ENCODE measurements at regions not wholly inside any gene's neighbourhood (a gene's known extent, or its start where the extent isn't known, plus 50 kb on each side); places are given as distances from the start of the nearest gene placed in this dataset.

- DNase-seq, result no peak
These were observed 57.3 kb downstream of the EVX1 start for GRCh38 chr7:27299861-27300260.

GRCh38 chr7:27300421-27300820, 57.8 kb downstream of the EVX1 start:
- DNase-seq, result peak; percentile 35

DNA sequence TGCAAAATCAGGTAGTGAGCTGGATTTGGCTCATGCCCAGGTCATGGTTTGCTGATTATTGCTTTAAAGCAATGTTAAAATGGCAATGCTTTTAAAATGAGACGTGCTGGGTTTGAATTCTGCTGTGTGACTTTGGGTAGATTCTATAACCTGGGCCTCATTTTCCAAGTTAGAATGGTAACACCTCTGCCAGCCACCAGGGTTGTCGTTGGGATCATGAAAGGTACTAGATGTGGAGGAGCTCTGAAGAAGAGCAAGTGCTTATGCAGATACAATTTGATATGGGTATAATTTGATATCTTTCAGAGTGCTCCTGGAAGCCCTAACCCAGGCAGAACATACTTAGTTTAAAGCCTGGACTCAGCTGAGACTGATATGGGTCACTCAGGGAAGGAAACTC, 60.0 kb downstream of the EVX1 start:
- no peak for DNase-seq

DNA sequence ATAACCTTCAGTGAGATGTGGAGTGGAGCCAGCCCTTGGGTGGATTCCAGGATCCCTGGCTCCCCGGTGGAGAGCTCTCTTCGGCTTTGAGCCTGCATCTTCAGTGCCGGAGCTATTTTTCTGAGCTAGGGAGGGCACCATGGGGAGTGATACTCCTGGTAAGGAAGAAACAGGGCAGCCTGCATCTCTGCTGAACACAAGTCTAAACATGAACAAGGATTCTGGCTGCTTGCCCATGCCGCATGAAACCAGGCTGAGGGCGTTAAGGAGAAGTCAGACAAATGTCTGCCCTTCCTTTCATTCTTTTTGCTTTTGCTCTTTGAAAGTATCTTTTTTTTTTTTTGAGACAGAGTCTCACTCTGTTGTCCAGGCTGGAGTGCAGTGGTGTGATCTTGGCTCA, 60.4 kb downstream of the EVX1 start:
- no peak for DNase-seq

DNA sequence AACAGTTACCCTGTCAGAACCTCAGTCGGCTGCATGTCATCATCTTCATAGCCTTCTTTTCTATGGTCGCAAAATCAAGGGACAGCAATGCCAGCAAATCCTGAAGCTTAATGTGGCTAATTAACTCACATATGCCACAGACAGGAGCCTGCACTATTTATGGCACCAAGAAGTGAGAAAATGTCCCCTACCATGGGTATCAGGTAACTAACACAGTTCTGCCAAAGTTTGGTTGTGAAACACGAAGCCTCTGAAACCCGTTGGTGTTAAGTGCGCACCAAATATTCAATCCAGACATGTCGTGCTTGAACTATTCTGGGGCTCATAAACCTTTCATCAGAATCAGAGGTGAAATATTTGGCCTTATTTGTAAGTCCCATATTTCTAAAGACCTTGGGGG, 63.3 kb downstream of the EVX1 start:
- no peak for DNase-seq

- no peak for DNase-seq
These were observed 70.2 kb downstream of the EVX1 start for GRCh38 chr7:27312820-27313219.

GRCh38 chr7:27314111-27314510, 71.5 kb downstream of the EVX1 start:
- no peak for DNase-seq

DNA sequence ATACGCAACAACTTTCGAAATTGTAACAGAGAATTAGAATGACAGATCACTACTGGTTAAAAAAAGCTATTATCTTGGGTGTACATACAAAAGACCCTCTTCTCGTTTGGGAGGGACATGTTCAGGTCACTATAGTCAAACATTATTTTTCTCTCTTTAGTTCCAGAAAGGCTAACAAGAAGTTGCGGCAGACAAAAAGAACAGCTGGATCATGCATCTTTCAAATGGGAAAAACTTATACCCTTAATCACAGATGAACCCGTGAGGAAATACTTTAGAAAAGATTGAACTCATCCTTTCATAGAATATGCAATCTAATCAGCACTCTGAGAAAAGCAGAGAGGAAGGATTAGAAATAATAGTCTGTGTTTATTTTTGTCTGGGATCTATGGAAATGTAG, 72.5 kb downstream of the EVX1 start:
- DNase-seq, result no peak

DNA sequence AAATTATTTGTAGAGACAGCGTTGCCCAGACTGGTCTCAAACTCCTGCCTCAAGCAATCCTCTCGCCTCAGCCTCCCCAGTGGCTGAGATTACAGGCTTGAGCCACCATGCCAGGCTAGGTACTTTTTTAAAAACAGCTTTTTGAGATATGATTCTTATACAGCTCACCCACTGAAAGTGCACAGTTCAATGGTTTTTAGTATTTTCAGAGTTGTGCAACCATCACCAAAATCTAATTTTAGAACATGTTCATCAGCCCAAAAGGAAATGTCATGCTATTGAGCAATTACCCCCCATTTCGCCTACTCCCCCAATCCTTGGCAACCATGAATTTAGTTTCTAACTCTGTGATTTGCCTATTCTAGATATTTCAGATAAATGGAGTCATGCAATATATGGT, 73.7 kb downstream of the EVX1 start:
- peak; percentile 47 for DNase-seq

GRCh38 chr7:27324246-27324645, 81.6 kb downstream of the EVX1 start:
- peak; percentile 69 for DNase-seq

GRCh38 chr7:27329909-27330308, 87.3 kb downstream of the EVX1 start:
- DNase-seq, result no peak

- DNase-seq, result peak; percentile 93
These were observed 96.9 kb downstream of the EVX1 start for GRCh38 chr7:27339478-27339877.

DNA sequence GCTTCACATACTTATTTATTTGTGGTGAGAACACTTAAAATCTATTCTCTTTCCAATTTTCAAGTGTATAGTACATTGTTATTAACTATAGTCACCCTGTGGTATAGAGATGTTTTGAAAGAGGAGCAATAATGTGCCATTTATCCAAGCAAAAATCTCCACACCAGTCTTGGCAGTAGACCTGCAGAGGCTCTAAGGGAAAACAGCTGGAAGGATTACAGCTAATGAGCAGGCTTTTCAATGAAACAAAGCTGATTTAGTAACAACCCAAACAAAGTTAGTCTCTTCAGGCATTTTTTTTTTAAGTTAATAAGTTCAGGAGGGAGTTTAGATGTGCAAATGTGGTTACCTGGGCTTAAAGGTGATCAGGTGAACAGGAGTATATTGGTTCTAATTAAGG, 101.9 kb downstream of the EVX1 start:
- DNase-seq, result no peak

GRCh38 chr7:27345164-27345887, 102.7 kb downstream of the EVX1 start:
- no peak for DNase-seq

DNA sequence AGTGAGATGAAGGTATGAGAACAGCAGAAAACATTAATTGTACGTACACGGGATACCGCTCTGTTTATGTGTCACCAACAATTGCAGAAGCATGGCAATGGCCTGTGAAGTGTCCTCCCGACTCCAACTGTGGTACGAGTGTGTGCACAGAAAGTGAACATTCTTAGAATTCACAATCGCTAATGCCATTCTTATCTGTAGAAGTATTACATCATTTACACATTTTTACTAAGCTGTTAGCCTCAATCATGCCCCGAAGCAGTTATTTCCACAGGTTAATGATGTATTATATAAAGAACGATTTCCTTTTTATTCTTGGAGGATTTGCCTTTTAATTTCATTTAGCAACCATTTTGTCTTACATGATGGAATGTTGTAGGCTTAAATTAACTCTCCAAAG, 103.4 kb downstream of the EVX1 start:
- no peak for DNase-seq

DNA sequence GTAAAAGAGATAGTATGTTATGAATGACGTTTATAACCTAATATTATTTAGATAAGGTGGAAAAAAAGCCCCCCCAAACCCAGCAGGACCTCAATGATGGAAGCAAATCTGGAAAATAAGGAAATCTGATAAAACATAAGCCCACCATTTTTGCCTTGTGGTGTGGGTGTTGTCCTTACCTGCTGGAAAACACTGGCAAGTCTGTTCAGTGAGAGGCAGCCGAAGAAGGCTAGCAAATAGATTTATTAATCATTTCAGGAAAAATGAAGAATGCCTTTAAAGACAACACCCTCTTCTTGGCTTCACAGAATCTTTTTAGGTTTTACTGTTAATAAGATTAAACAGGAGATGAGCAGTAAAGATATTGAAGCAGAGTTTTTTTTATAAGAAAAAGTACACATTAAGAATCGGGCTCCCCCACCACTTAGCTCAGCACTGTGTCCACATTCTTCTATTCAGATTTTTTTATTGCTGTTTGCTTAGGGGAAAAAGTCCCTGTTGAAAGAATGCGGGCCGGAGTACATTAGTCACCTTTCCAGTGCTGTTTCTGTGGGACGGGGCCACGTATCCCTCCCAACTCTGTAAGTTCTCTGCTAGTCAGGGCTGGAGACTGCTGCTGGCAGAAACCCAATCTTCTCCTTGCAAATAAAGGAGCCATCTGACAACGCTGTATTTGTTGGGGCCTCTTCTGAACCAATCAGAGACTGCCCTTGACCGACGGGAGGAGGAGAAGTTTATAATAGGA, 104.1 kb downstream of the EVX1 start:
- no peak for DNase-seq

DNA sequence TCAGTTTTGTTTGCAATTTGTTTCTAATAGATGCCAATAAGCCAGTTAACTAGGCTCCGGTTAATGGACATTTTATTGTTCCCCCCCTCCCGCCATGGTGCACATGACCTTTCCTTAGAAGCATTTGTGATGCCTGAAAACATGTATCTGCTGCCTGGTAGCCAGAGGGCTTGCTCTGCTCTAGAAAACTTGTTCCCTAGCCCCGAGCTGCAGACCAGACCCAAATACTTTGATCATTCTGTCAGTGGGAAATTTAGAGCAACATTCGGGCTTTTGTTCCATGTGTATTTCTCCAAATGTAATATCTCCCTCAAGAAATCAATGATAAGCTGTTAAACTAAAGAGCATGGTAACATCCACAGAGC, 104.7 kb downstream of the EVX1 start:
- no peak for DNase-seq

DNA sequence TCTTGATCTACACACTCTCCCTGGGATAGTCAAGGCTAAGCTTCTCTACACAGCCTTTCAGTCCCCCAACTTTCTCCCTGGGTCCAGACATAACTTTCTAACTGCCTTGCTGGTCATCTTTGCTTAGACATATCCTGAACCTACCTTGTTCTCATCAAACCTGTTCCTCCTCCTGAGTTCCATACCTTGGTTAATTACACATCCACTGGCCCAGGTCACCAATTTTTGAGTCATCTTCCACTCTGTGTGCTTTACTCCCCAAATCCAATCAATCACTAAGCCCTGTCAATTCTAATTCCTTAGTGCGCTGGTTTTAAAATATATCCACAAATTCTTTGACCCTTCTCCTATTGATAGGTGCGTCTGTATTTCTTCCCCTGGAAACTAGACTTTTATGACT, 107.0 kb downstream of the EVX1 start:
- DNase-seq, result no peak

DNA sequence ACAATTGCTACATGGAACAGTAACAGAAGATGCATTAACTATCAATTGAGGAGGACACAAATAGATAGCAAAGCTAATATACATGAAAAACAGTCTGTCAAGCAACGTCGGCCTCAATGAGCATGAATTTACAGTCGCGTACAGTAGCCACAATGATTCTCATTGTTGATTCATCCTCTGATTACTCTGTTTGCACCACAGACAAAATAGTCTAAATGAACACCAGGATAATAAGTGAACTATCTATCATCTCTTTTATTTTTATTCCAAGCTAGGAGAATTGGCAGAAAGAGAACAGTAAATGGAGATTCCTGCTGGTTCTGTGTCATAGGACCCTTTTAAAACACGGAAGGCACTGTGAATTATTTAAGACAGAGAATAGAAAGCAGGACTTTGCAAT, 108.5 kb downstream of the EVX1 start:
- no peak for DNase-seq

DNA sequence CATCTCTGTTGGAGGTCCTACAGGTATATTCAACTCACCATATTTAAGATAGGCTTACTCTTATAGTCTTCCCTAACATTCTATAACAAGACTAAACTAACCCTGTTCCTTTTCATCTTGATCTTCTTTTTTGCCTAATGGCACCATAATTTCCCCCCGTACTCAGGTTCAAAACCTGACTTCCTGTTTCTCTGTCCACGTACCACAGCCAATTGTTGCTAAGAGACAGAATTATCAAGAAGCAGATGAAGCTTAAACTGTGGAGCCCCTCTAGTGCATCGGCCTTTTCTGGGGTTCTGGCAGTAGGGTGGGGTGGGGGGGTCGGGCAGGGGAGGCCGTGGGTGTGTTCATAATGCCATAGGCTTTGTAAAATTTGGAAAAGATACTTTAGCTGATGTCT, 109.2 kb downstream of the EVX1 start:
- no peak for DNase-seq

GRCh38 chr7:27359181-27360125, 116.9 kb downstream of the EVX1 start:
- DNase-seq, result peak; percentile 95

DNA sequence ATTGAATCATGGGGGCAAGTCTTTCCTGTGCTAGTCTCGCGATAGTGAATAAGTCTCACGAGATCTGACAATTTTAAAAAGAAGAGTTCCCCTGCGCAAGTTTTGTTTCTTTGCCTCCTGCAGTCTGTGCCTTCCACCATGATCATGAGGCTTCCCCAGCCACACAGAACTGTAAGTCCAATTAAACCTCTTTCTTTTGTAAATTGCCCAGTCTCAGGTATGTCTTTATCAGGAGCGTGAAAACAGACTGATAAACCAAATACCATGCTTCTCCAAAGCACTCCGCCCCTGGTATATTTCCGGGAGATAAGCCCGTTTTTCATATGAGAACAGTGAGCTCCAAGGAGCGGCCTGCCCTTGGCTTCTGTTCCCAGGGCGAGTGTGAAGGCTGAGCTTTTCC, 118.9 kb downstream of the EVX1 start:
- DNase-seq, result no peak

- DNase-seq, result no peak
These were observed 119.4 kb downstream of the EVX1 start for GRCh38 chr7:27362026-27362425.

DNA sequence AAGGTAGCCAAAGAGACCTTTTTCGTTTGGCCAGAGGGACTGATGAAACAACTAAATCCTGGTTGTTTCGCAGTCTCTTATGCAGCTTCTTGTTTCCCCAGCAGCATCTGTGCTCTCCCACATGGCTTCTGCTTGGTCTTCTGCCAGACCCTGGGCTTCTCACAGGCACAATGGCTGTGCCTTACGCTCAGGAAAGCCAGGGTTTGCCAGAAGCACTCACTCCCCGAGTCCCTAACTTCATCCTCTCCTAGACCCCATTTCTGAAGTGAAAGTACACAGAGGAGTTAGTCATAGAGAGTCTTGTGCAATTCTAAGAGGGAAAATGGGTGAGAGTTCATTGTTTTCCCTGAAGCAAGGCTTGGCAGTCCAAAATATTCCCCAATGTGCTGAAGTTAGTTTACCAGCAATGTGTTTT, 121.7 kb downstream of the EVX1 start:
- DNase-seq, result peak; percentile 59

All from inflammatory macrophage treated with lipopolysaccharide for 4 hours (primary cell).